GM21360 (cell line): ENCODE measurements at regions not wholly inside any gene's neighbourhood (a gene's known extent, or its start where the extent isn't known, plus 50 kb on each side); places are given as distances from the start of the nearest gene placed in this dataset.

Experiments
- ATAC-seq: cut with Tn5 transposase; IDR thresholded peaks from one replicate; pipeline ENCODE4 v1.9.1; 2021; ENCODE audit warnings: mild to moderate bottlenecking, moderate library complexity; ENCODE audit not compliant: unreplicated experiment

DNA sequence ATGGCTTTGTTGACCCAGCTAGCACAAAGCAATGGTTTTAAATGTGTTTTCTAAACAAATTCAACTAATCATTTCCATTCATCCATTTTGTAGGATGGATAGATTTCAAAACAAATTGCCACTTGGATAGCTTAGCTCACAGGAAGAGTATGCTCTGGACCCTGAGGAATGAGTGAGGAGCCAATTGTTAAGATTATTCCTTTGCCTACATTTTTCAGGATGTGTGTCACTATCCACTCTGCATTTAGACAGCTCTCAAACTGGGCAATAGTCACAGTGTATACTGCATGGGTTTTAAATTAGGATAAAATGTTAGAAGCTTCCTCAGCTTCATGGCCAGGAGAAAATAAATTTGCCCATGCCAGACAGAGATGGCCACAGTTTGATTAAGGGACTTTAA lies 605.6 kb upstream of the TEX47 start:
- no peak for ATAC-seq

DNA sequence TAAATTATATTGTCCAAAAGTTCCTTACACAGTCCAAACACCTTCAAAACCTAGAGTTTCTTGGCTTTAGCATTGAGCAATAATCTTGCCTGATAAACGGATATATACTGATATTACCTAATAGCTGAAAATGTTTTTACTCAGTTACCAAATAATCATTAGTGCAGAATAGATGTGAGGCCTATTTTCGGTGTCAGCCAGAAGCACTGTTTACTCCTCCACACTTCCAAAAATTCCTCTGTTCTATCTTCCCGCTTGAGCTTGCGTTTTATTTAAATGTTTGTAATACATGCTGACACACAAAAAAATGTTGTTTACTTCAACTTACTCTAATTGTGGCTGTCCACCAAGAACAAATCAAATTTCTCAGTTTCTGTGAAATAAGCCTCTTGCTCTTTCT lies 606.2 kb upstream of the TEX47 start:
- no peak for ATAC-seq

DNA sequence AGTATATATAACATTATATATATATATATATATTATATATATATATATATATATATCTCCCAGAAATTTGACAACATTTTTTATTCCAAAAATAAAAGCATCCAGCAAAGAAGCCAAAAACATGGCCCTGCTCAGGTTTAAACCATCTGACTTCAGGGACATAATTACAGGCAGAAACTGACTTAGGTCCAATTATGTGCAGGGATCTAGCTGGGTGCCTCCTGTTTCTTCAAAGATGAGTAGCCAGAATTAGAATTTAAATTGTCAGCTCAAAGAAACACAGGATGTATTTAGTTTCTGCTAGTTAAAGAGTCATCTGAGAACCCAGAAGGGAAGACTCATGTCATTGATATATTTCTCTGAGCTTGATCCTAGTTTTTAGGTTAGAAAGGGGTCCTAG lies 656.4 kb upstream of the TEX47 start:
- ATAC-seq, result no peak

DNA sequence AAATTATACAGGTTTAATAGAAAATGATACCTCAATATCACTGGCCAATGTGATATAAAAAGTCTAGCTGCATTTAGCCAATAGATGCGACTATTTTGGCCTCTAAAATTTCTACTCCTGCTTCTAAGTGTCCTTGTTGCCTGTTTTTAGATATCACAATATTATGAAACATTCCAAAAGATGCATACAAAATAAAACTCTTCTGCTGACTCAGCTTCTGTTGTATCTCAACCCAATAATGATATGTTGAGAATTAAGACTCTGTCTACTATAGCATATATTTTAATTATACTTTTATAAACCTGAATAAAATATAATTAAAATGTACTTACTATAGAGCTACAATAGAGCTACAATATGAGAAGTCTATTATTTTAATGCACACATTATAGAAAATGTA lies 661.0 kb upstream of the TEX47 start:
- no peak for ATAC-seq

DNA sequence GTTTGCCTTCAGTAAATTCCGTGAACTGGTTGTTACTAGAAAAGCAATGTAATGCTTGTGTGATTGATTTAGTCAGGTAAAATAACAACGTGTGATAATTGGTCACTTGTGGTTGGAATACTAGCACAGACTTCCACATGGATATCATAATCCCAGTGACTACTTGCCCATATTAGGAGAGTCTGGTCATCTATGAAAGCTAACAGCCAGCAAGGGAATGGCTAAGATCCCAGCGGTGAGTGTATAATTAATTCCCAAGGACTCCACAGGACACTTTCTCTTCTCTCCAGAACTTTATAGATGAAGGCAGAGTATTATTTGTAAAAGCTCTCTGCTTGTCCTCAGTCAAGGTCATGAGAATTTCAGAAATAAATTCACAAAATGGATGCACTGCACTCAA lies 662.6 kb upstream of the TEX47 start:
- no peak for ATAC-seq

DNA sequence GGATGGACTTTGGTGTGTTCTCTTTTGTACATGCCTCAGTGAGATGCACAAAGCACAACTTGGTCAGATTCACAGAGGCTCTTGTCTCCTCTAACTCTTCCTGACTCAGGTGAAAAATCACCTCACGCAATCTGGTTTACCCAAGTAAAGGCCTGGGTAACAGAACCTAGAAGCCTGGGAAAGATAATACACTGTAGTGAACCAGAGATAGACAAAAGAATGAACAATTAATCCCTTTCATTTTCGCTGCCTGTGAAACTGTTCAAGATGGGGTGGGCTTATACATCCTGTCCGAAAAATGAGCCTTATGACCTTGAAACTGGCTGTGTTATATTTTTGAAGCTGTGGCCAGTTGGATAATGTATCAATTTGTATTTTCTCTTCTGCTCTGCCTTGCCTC lies 678.9 kb upstream of the TEX47 start:
- ATAC-seq, result no peak

DNA sequence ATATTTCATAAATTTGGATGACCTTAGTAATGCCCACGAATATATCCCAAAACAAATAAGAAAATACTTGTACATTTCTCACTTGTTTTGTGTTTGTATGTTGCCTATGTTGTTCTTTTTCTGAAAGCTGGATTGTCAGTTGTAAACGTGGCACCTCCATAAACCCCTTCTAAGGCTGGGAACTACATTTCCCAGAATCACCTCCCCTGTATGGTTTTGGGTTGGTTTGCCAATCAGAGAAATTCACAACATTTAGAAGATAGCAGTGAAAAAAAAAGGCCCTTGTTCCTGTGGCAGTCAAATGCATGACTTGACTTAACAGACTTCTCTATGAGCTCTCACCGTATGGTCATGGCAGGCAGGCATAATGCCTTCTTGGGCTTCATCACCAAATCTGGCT lies 676.3 kb upstream of the STEAP1 start:
- no peak for ATAC-seq

DNA sequence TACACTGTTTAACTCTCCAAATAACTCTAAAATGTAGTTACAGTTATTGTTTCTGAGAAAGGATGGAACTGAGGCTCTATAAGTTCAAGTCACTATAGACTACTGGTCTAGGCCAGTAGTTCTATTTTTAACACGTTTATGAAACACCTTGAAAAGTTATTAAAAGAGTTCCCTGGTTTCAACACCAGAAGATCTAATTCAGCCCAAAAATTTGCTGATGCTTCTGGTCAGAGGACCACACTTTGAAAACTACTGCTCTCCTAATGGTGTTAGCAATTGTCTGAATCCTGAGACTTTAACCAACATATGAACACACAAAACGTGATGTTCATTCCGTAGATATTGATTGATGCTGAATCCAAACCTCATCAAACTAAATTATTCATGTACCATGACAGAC lies 658.6 kb upstream of the STEAP1 start:
- ATAC-seq, result no peak

DNA sequence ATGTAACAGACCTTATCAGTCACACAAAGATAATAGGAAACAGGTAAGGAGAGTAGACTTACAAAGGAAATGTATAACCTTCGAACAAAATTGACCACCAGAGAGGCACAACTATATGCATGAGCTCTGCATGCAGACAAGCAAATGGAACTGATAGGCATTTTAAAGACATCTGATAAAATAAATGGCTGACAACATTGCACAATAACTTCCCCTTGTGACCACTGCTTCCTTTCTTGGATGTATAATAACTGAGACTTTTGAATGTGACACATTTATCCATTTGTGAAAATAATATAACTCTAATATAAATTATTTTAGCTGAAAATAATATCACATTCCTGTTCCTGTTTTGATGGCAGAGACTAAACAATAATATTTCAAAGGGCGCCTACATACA lies 654.2 kb upstream of the STEAP1 start:
- no peak for ATAC-seq

DNA sequence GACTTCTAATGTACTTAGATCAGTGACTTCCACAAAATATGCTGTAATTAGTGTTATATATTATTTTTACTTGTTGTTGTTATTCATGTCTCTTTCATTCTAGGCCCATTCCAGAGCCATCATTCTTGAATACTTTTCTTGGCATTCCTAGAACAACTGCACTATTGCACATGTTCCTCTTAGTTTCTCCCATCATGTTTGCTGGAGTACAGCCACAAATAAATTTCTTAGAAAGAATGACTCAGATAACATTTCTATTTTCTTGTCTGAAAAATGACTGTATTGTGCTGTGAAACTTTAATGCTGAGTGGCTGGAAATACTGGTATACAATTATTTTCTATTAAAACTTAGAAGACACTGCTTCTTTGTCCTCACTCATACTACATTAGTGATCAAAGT lies 651.0 kb upstream of the STEAP1 start:
- no peak for ATAC-seq

DNA sequence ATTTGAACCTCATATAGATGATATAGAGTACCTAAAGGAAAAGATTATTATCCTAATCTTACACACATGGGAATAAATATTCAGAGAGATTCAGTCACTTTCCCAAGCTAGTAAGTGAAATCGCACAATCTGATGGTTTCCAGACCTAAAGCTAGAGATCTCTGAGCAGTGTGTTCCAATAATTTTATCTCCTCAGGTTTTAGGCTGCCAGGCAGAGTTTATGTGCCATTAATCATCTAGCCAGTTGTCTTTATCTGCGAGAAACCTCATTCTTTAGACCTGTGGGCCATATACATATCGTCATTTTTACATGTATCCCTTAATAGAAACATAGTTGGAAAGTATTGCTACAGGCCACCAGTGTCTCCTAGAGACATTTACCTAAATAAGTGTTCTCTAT lies 647.2 kb upstream of the STEAP1 start:
- ATAC-seq, result no peak

DNA sequence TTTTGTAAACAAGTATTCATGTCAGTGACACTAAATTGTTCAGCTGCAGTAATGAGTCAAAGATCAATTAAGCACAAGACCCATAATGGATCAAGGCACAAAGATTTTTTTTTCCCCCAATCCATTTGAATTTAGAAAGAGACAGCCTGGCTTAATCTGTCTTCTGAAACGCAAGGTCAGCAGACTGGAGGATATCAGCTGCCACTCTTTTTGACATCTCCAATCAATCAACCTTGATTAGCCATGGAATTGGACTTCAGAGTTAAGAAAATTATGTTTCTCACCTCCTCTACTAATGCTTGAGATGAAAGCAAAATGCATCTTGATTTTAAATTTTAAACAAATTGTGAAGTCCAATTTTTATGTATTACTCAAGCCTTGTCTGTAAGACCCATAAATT lies 642.4 kb upstream of the STEAP1 start:
- ATAC-seq, result no peak

DNA sequence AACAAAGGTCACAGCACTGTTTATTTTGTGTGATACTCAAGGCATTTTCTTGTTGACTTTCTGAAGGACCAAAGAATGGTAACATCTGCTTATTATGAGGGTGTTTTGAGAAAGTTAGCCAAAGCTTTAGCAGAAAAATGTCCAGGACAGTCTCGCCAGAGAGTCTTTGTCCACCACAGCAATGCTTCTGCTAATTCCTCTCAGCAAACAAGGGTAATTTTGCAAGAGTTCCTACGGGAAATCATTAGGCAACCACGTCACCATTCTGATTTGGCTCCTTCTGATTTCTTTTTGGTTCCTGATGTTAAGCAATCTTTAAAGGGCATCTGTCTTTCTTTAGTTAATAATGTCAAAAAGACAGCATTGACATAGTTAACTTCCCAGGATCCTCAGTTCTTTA lies 639.3 kb upstream of the STEAP1 start:
- no peak for ATAC-seq

DNA sequence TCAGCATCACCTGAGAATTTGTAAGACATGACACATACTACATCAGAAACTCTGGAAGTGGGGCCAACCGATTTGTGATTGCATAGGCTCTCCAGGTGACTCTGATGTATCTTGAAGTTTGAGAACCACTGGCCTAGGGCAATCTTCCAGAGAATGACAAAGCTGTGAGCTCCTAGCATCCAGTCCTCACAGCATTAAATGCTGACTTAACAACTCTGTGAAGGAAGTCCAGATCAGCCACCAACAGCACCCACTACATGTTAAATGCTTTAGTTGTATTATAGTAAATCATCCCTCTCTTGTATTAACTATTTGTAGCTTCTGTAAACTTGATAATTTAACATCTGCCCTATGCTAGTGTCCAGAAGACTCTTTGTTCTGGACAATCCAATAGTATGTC lies 636.5 kb upstream of the STEAP1 start:
- ATAC-seq, result no peak

DNA sequence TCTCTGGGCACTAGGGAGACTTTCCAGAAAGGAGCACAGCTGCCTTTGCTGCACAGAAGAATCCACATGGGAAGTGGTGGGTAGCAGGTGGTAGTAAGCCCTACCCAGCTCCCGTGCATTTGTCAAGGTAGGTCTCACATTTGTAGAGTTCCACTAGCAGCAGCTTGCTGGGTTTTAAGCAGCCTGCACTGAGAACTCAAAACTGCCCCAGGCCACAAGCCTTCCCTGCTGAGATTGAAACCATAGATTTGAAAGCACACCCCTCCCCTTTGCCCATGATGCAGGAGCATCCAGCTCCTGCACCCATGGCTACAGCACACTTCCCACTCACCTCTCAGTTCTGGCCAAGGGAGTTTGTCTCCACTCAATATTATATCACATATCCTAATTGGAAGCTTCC lies 604.5 kb upstream of the STEAP1 start:
- ATAC-seq, result no peak

DNA sequence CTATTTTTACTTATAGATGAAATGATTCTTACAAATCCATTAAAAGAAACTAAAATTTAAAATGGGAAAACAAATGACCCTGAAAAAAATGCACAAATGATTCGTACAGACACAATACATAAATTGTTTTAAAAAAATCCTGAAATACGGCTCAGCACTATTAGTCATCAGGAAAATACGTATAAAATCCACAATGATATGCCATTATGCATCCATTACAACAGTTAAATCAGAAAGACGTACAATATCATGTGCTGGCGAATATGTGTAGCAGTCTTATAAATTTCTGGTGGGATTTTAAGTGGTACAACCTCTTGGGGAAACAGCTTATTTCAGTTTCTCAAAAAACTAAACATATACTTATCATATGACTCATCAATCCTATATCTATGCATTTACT lies 600.1 kb upstream of the STEAP1 start:
- ATAC-seq, result no peak

DNA sequence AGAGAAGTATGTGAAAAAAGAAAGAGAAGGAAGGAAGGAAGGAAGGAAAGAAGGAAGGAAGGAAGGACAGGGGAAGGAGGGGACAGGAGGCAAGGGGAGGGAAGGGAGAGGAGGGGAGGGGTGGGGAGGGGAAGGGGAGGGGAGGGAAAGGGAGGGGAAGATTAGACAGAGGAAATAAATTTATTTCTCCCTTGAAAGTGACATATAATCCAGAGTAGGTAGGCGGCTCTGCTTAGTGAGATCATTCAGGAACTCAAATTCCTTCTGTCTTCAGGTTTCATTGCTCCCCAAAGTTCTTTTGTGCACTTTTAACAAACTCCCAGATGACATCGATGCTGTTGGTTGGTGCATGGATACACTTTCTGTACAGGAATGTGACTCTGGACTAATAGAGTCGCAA lies 594.7 kb upstream of the STEAP1 start:
- ATAC-seq, result no peak

DNA sequence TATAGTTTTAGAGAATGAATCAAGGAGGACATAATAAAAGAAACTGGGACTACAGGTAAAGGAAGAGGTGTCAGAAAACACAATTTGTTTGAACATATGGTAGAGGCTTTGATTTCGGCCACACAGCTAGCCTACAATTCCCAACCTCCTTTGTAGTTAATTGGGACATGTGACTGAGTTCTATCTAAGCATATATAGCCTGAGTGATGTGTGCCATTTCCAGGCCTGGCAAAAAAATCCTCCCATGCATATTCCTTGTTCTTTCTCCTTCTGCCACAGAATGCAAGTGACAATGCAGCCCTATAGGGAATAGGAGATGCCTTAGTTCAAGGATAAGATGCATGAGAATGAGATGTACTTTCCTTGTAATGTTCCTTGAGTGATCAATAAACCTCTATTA lies 590.7 kb upstream of the STEAP1 start:
- no peak for ATAC-seq

DNA sequence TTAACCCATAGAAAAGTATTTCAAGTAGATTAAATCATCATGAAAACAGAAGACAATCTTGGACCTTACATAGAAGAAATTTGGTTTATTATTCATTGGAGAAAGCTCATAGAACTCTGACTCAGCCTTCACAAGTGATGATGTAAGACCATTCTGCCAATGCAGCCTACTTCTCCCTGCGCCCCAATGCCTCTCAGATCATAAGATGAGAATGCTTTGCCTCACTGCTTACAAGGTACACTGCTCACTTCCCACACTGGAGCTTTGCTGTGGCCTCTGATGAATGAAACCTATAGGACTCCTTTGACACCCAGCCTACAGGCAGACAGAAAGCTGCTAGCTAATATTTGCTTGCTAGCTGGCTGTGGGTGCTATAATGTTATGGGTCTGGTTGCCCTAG lies 569.4 kb upstream of the STEAP1 start:
- no peak for ATAC-seq

DNA sequence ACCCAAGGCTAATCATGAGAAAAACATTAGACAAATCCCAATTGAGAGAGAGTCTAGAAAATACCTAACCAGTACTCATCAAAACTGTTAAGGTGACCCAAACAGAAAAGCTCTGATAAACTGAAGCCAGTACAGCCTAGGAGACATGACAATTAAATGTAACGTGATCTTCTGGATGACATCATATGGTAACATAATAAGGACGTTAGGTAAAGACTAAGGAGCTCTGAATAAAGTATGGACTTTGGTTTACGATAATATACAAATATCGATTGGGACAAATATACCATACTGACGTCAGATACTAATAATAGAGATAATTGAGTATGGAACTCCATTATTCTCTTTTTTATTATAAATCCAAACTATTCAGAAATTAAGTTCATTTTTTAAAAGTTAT lies 561.1 kb upstream of the STEAP1 start:
- ATAC-seq, result no peak

DNA sequence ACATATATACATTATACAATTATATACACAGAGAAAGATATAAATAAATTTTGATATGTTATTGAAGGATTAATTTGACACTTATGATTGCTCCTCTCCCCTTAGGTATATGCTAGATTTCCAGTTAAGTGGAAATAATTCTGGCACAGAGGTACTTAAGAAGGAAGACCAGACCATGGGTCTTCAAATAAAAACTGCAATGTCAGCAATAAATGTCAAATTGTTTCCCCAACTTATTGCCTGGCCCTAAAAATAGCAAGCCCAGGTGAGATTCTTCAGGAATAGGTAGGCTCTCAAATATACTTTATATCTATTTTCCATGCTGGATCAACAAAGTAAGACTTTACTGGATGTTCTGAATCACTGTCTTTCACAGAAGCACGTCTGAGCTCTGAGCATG lies 551.3 kb upstream of the STEAP1 start:
- no peak for ATAC-seq

DNA sequence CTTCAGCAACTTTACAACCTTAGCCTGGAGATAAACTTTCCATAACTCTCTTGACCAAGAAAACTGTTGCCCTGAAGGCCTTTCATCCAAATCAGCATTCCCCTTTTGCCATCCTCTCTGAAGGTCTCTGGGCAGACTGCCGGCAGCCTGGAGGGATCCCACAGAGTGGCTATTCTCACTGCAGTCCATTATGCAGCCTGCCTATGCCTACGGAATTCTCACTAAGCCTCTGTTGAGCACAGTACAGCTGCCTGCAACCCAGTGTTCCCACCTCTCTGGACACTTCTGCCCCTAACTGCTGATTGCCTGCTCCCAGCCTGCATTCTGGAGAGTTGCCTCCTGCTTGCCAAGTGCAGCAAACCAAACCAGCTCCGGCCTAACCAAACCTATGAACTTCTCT lies 548.9 kb upstream of the STEAP1 start:
- ATAC-seq, result no peak

DNA sequence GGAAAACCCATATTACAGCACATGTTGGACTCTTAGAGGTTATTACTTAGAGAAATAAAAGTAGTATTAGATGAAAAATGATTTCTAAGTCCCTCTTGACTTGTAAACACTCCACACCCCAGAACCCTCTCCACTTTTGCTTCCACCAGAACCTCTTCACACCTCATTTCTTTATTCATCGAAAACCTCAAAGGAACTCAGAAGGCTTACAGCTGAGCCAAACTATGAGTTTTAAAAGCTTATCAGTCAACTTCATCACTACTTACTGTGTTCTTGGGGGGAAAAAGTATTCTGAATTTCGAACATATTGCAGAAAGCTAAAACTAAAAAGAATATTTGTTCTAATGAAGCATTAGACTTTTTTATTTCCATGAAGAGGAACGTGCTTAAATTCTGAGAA lies 547.8 kb upstream of the STEAP1 start:
- no peak for ATAC-seq

DNA sequence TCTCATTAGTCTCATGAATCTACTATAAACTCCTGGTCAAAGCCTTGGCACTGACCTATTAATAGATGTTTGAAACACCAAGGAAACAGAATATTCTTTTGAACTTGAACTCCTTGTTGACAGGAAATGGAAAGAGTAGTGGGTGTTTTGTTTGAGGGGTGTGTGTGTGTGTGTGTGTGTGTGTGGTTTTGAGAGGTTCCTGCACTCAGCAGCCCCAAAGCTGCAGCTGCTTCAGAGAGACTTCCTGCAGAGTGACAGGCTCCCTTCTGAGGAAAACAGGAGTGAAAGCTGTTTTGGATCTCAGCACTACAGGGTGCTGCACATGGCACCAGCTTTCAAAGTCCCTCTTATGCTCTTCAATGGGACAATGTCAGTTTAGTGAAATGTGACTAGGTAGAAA lies 546.5 kb upstream of the STEAP1 start:
- no peak for ATAC-seq
